DOHH2 (cell line): ENCODE measurements at regions not wholly inside any gene's neighbourhood (a gene's known extent, or its start where the extent isn't known, plus 50 kb on each side); places are given as distances from the start of the nearest gene placed in this dataset.

Source experiments
- H3F3A ChIP-seq: fragments of 200-600 bp; sonication (generic), shearing (Covaris generic); 2 replicates; pipeline ENCODE4 v1.6.0; 2016; ENCODE audit warnings: antibody characterized with exemption, mild to moderate bottlenecking; ENCODE audit not compliant: control insufficient read depth, insufficient read depth
- H3K27ac ChIP-seq: fragments of 200-600 bp; sonication (generic); 2 replicates; pipeline ENCODE4 v1.5.1; 2014; ENCODE audit warnings: low read depth, mild to moderate bottlenecking, low read length, moderate library complexity
- H3K27me3 ChIP-seq: fragments of 200-600 bp; sonication (generic); 2 replicates; pipeline ENCODE4 v1.6.1; 2014; ENCODE audit warnings: mild to moderate bottlenecking, low read length, mixed read lengths; ENCODE audit not compliant: control insufficient read depth
- H3K36me3 ChIP-seq: fragments of 200-600 bp; sonication (generic); 2 replicates; pipeline ENCODE4 v1.6.1; 2014; ENCODE audit warnings: mild to moderate bottlenecking, low read length, moderate library complexity, mixed read lengths; ENCODE audit not compliant: control insufficient read depth
- H3K4me1 ChIP-seq: fragments of 200-600 bp; sonication (generic); 2 replicates; pipeline ENCODE4 v1.6.1; 2014; ENCODE audit warnings: mild to moderate bottlenecking, low read length, mixed read lengths; ENCODE audit not compliant: control insufficient read depth
- H3K4me2 ChIP-seq: fragments of 200-600 bp; sonication (generic); 2 replicates; pipeline ENCODE4 v1.6.0; 2014; ENCODE audit warnings: mild to moderate bottlenecking, low read length, moderate library complexity
- H3K4me3 ChIP-seq: fragments of 200-600 bp; sonication (generic); 2 replicates; pipeline ENCODE4 v1.5.1; 2014; ENCODE audit warnings: mild to moderate bottlenecking, low read length, mixed read lengths
- H3K79me2 ChIP-seq: fragments of 200-600 bp; sonication (generic); 2 replicates; pipeline ENCODE4 v1.6.1; 2014; ENCODE audit warnings: mild to moderate bottlenecking, low read length, mixed read lengths; ENCODE audit not compliant: control insufficient read depth
- H3K9me2 ChIP-seq: fragments of 200-600 bp; sonication (generic); replicated peaks from 2 replicates; pipeline ENCODE4 v1.6.1; 2014; ENCODE audit warnings: mild to moderate bottlenecking, low read length, mixed read lengths; ENCODE audit not compliant: control insufficient read depth
- H3K9me3 ChIP-seq: fragments of 200-600 bp; sonication (generic); 2 replicates; pipeline ENCODE4 v1.6.1; 2014; ENCODE audit warnings: antibody characterized with exemption, low read length, mixed read lengths; ENCODE audit not compliant: control insufficient read depth, insufficient read depth
- H4K20me1 ChIP-seq: fragments of 200-600 bp; sonication (generic); 2 replicates; pipeline ENCODE4 v1.6.0; 2014; ENCODE audit warnings: low read depth, mild to moderate bottlenecking, antibody characterized with exemption, low read length, moderate library complexity; ENCODE audit not compliant: control insufficient read depth, insufficient read depth
- CTCF ChIP-seq: fragments of 200-600 bp; sonication (generic); IDR thresholded peaks from one replicate; pipeline ENCODE4 v1.5.1; 2014; ENCODE audit warnings: antibody characterized with exemption, mild to moderate bottlenecking, low read depth, low read length; ENCODE audit not compliant: poor library complexity, severe bottlenecking
- EZH2phosphoT487 ChIP-seq: fragments of 200-600 bp; sonication (generic); IDR thresholded peaks from 2 replicates; pipeline ENCODE4 v1.6.1; 2017; ENCODE audit warnings: borderline replicate concordance, mild to moderate bottlenecking, antibody characterized with exemption, low read length, moderate library complexity, mixed read lengths

- no peaks in the 10 kb centered on the region for H3K79me2 ChIP-seq
- H3K9me3 ChIP-seq = no peaks in the 10 kb centered on the region
- H3K9me2 ChIP-seq = no peaks in the 10 kb centered on the region
- no peaks in the 10 kb centered on the region for H4K20me1 ChIP-seq
- H3K27ac ChIP-seq = no peak overlapping the region
- H3K27me3 ChIP-seq = no peaks in the 10 kb centered on the region
- H3K4me2 ChIP-seq = no peak overlapping the region
- no peaks in the 10 kb centered on the region for H3K36me3 ChIP-seq
- no peak for TF ChIP-seq EZH2phosphoT487
- TF ChIP-seq CTCF = no peak
- no peaks in the 10 kb centered on the region for H3F3A ChIP-seq
- H3K4me1 ChIP-seq = no peaks in the 10 kb centered on the region
- no peak overlapping the region for H3K4me3 ChIP-seq
Observed at GRCh38 chr1:34606504-34606903, 148.3 kb upstream of the GJB5 start.

- Histone ChIP-seq H3K27me3 (no peaks in the 10 kb centered on the region), H4K20me1 (no peaks in the 10 kb centered on the region), H3K4me1 (no peaks in the 10 kb centered on the region), H3F3A (no peaks in the 10 kb centered on the region), H3K36me3 (no peaks in the 10 kb centered on the region), H3K9me2 (no peaks in the 10 kb centered on the region), H3K79me2 (no peaks in the 10 kb centered on the region), H3K9me3 (no peaks in the 10 kb centered on the region), H3K4me3 (no peak overlapping the region), H3K27ac (no peak overlapping the region), H3K4me2 (no peak overlapping the region)
- TF ChIP-seq CTCF (no peak), EZH2phosphoT487 (no peak)
Observed at GRCh38 chr1:34610063-34610462, 144.8 kb upstream of the GJB5 start.

- Histone ChIP-seq H3K9me3 (no peaks in the 10 kb centered on the region), H3K79me2 (no peaks in the 10 kb centered on the region), H4K20me1 (no peaks in the 10 kb centered on the region), H3K4me1 (no peaks in the 10 kb centered on the region), H3K27me3 (no peaks in the 10 kb centered on the region), H3K4me2 (no peak overlapping the region), H3K27ac (no peak overlapping the region), H3F3A (no peaks in the 10 kb centered on the region), H3K4me3 (no peak overlapping the region), H3K36me3 (no peaks in the 10 kb centered on the region), H3K9me2 (no peaks in the 10 kb centered on the region)
- no peak for TF ChIP-seq CTCF
- no peak for TF ChIP-seq EZH2phosphoT487
Observed at GRCh38 chr1:34611571-34611970, 143.3 kb upstream of the GJB5 start.
